CD8-positive, alpha-beta memory T cell (primary cell): ENCODE measurements at regions not wholly inside any gene's neighbourhood (a gene's known extent, or its start where the extent isn't known, plus 50 kb on each side); places are given as distances from the start of the nearest gene placed in this dataset.
"Not testable (repeated sequence)": the region's sequence is repeated elsewhere in the genome, so short reads cannot be mapped to it uniquely, and the experiment has no call there.

Experiments used
- CTCF ChIA-PET: fragments of 350-600 bp; sonication (Branson Sonifier 250); formaldehyde crosslinking; loops from one replicate; lab custom pipeline; 2021; ENCODE audit warnings: antibody characterized with exemption; lab: Charles Lee
- POLR2A ChIA-PET: fragments of 350-600 bp; sonication (Branson Sonifier 250); formaldehyde crosslinking; loops from one replicate; lab custom pipeline; 2021; ENCODE audit warnings: antibody characterized with exemption; lab: Charles Lee
- DNase-seq, 5 donors: peaks; one replicate each; pipeline versions ENCODE4 v3.0.0 to v3.0.0-alpha.2; 2020 to 2022; ENCODE audit warnings: mixed read lengths in 1 of 5
- H3K27ac ChIP-seq: one replicate; pipeline ENCODE4 v1.7.0; 2013; ENCODE audit warnings: low read depth, mild to moderate bottlenecking, low read length, moderate library complexity
- H3K27me3 ChIP-seq: 2 replicates; pipeline ENCODE4 v1.7.0; 2013; ENCODE audit warnings: low read length, mild to moderate bottlenecking; ENCODE audit not compliant: insufficient read depth, poor library complexity, severe bottlenecking
- H3K36me3 ChIP-seq: 2 replicates; pipeline ENCODE4 v1.7.0; 2013; ENCODE audit warnings: mild to moderate bottlenecking, low read length, moderate library complexity; ENCODE audit not compliant: insufficient read depth
- H3K4me1 ChIP-seq: 2 replicates; pipeline ENCODE4 v1.7.0; 2013; ENCODE audit warnings: mild to moderate bottlenecking, low read length, moderate library complexity; ENCODE audit not compliant: insufficient read depth
- H3K4me3 ChIP-seq: 2 replicates; pipeline ENCODE4 v1.7.0; 2013; ENCODE audit warnings: mild to moderate bottlenecking, low read length
- H3K9me3 ChIP-seq: 2 replicates; pipeline ENCODE4 v1.7.0; 2013; ENCODE audit warnings: mild to moderate bottlenecking, low read length
- H3K27ac Mint-ChIP-seq, 8 donors: one replicate each; pipeline ENCODE4 v1.8.0; 2020 to 2021; ENCODE audit warnings: mixed read lengths in 8 of 8, mild to moderate bottlenecking in 6 of 8, inconsistent platforms in 3 of 8, moderate library complexity in 3 of 8
- H3K27me3 Mint-ChIP-seq, 2 donors: one replicate each; pipeline ENCODE4 v1.8.0; 2020 to 2021; ENCODE audit warnings: mixed read lengths in 2 of 2, mild to moderate bottlenecking in 1 of 2, moderate library complexity in 1 of 2
- H3K36me3 Mint-ChIP-seq, 3 donors: one replicate each; pipeline ENCODE4 v1.8.0; 2020 to 2021; ENCODE audit warnings: mixed read lengths in 3 of 3, inconsistent platforms in 1 of 3, mild to moderate bottlenecking in 1 of 3
- H3K4me1 Mint-ChIP-seq, 3 donors: one replicate each; pipeline ENCODE4 v1.8.0; 2020 to 2021; ENCODE audit warnings: mixed read lengths in 3 of 3, inconsistent platforms in 1 of 3, mild to moderate bottlenecking in 1 of 3
- H3K4me3 Mint-ChIP-seq, 7 donors: one replicate each; pipeline ENCODE4 v1.8.0; 2020 to 2021; ENCODE audit warnings: mixed read lengths in 7 of 7, mild to moderate bottlenecking in 6 of 7, moderate library complexity in 4 of 7, inconsistent platforms in 2 of 7
- H3K9me3 Mint-ChIP-seq, 5 donors: one replicate each; pipeline ENCODE4 v1.8.0; 2020 to 2022; ENCODE audit warnings: mixed read lengths in 5 of 5, mild to moderate bottlenecking in 3 of 5, moderate library complexity in 2 of 5, inconsistent platforms in 1 of 5

- H3K4me1 Mint-ChIP-seq = no peaks in the 10 kb centered on the region
- H3K36me3 Mint-ChIP-seq = no peaks in the 10 kb centered on the region
- ChIA-PET CTCF (no interaction called here), POLR2A (no interaction called here)
- no peaks in the 10 kb centered on the region for H3K27me3 Mint-ChIP-seq
- H3K4me1 ChIP-seq = no peaks in the 10 kb centered on the region
- no peaks in the 10 kb centered on the region for H3K36me3 ChIP-seq
- no peak for DNase-seq
- H3K9me3 Mint-ChIP-seq = peaks cover 10 to 28% (median 10%) of the 10 kb centered on the region in 5 donors
- H3K27ac ChIP-seq = no peak overlapping the region
- H3K9me3 ChIP-seq = no peaks in the 10 kb centered on the region
- no peak overlapping the region for H3K4me3 ChIP-seq
- no peak overlapping the region for H3K4me3 Mint-ChIP-seq
- no peaks in the 10 kb centered on the region for H3K27me3 ChIP-seq
- no peak overlapping the region for H3K27ac Mint-ChIP-seq
These were observed 149.2 kb upstream of the TOX3 start for GRCh38 chr16:52696126-52696525.

- H3K27ac ChIP-seq = no peak overlapping the region
- H3K27me3 Mint-ChIP-seq = no peaks in the 10 kb centered on the region
- no peaks in the 10 kb centered on the region for H3K9me3 ChIP-seq
- H3K4me3 ChIP-seq = no peak overlapping the region
- ChIA-PET POLR2A (no interaction called here), CTCF (no interaction called here)
- no peak for DNase-seq
- no peak overlapping the region for H3K4me3 Mint-ChIP-seq
- no peaks in the 10 kb centered on the region for H3K27me3 ChIP-seq
- no peaks in the 10 kb centered on the region for H3K36me3 ChIP-seq
- peaks cover 10 to 36% (median 12%) of the 10 kb centered on the region in 5 donors for H3K9me3 Mint-ChIP-seq
- no peak overlapping the region for H3K27ac Mint-ChIP-seq
- no peaks in the 10 kb centered on the region for H3K4me1 Mint-ChIP-seq
- H3K36me3 Mint-ChIP-seq = no peaks in the 10 kb centered on the region
- H3K4me1 ChIP-seq = no peaks in the 10 kb centered on the region
These were observed 143.5 kb upstream of the TOX3 start for GRCh38 chr16:52690468-52690867.

GRCh38 chr16:52680993-52681392 is 134.1 kb upstream of the TOX3 start:
- no peaks in the 10 kb centered on the region for H3K27me3 Mint-ChIP-seq
- H3K36me3 Mint-ChIP-seq = no peaks in the 10 kb centered on the region
- DNase-seq = no peak
- H3K36me3 ChIP-seq = no peaks in the 10 kb centered on the region
- no peaks in the 10 kb centered on the region for H3K4me1 ChIP-seq
- POLR2A ChIA-PET = no interaction called here
- H3K9me3 Mint-ChIP-seq = peaks cover 2 to 8% (median 3%) of the 10 kb centered on the region in 5 donors
- no peaks in the 10 kb centered on the region for H3K27me3 ChIP-seq
- H3K9me3 ChIP-seq = no peaks in the 10 kb centered on the region
- no peak overlapping the region for H3K27ac Mint-ChIP-seq
- no peak overlapping the region for H3K4me3 ChIP-seq
- H3K4me3 Mint-ChIP-seq = no peak overlapping the region
- no peak overlapping the region for H3K27ac ChIP-seq
- CTCF ChIA-PET = no interaction called here
- no peaks in the 10 kb centered on the region for H3K4me1 Mint-ChIP-seq

- no peaks in the 10 kb centered on the region for H3K4me1 Mint-ChIP-seq
- CTCF ChIA-PET = no interaction called here
- no peak for DNase-seq
- H3K9me3 ChIP-seq = no peaks in the 10 kb centered on the region
- H3K27me3 Mint-ChIP-seq = no peaks in the 10 kb centered on the region
- peaks cover 0 to 4% (median 0%) of the 10 kb centered on the region in 5 donors for H3K9me3 Mint-ChIP-seq
- H3K4me3 ChIP-seq = no peak overlapping the region
- no peaks in the 10 kb centered on the region for H3K36me3 Mint-ChIP-seq
- POLR2A ChIA-PET = no interaction called here
- no peak overlapping the region for H3K27ac Mint-ChIP-seq
- no peaks in the 10 kb centered on the region for H3K36me3 ChIP-seq
- H3K4me3 Mint-ChIP-seq = no peak overlapping the region
- H3K27ac ChIP-seq = no peak overlapping the region
- no peaks in the 10 kb centered on the region for H3K4me1 ChIP-seq
- H3K27me3 ChIP-seq = no peaks in the 10 kb centered on the region
These were observed 130.6 kb upstream of the TOX3 start for GRCh38 chr16:52677501-52677900.

- no peaks in the 10 kb centered on the region for H3K9me3 ChIP-seq
- DNase-seq = no peak
- H3K9me3 Mint-ChIP-seq = peaks cover 0 to 4% (median 0%) of the 10 kb centered on the region in 5 donors
- H3K36me3 ChIP-seq = no peaks in the 10 kb centered on the region
- H3K27me3 ChIP-seq = no peaks in the 10 kb centered on the region
- H3K4me1 Mint-ChIP-seq = no peaks in the 10 kb centered on the region
- ChIA-PET POLR2A (no interaction called here), CTCF (no interaction called here)
- H3K27ac ChIP-seq = no peak overlapping the region
- no peaks in the 10 kb centered on the region for H3K27me3 Mint-ChIP-seq
- H3K4me3 Mint-ChIP-seq = no peak overlapping the region
- no peaks in the 10 kb centered on the region for H3K4me1 ChIP-seq
- no peak overlapping the region for H3K4me3 ChIP-seq
- H3K27ac Mint-ChIP-seq = no peak overlapping the region
- H3K36me3 Mint-ChIP-seq = no peaks in the 10 kb centered on the region
These were observed 130.0 kb upstream of the TOX3 start for GRCh38 chr16:52676959-52677358.

- CTCF ChIA-PET = no interaction called here
- no peaks in the 10 kb centered on the region for H3K4me1 Mint-ChIP-seq
- no peak for DNase-seq
- Histone ChIP-seq H3K27me3 (no peaks in the 10 kb centered on the region), H3K9me3 (no peaks in the 10 kb centered on the region), H3K4me3 (no peak overlapping the region), H3K4me1 (no peaks in the 10 kb centered on the region), H3K27ac (no peak overlapping the region), H3K36me3 (no peaks in the 10 kb centered on the region)
- H3K27ac Mint-ChIP-seq = no peak overlapping the region
- H3K27me3 Mint-ChIP-seq = no peaks in the 10 kb centered on the region
- H3K9me3 Mint-ChIP-seq = peaks cover 0 to 3% (median 2%) of the 10 kb centered on the region in 5 donors
- POLR2A ChIA-PET = no interaction called here
- no peak overlapping the region for H3K4me3 Mint-ChIP-seq
- H3K36me3 Mint-ChIP-seq = no peaks in the 10 kb centered on the region
These were observed 124.6 kb upstream of the TOX3 start for GRCh38 chr16:52671590-52671989.

DNA sequence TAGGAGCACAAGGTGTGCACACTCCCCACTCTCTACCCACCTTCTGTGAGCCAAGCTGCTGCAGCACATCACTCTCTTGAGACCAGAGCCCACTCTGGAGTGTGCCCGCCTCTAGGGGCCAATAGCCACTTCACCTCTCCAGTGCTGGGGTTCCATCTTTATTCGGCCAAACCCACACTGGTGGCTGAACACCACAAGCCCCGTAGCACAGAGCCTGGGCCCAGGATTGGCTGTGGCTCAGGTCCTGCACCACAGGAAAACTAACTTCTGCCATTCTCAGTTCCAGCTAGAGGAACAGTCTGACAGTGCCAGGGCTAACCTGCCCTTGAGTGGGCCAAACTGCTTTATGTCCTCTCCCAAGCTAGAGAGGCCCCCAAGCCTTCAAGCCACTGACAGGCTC is 111.0 kb upstream of the TOX3 start:
- no peaks in the 10 kb centered on the region for H3K4me1 Mint-ChIP-seq
- POLR2A ChIA-PET = no interaction called here
- Histone ChIP-seq H3K27me3 (no peaks in the 10 kb centered on the region), H3K36me3 (no peaks in the 10 kb centered on the region), H3K4me1 (no peaks in the 10 kb centered on the region), H3K27ac (no peak overlapping the region), H3K4me3 (no peak overlapping the region), H3K9me3 (no peaks in the 10 kb centered on the region)
- DNase-seq = no peak
- CTCF ChIA-PET = no interaction called here
- H3K36me3 Mint-ChIP-seq = peaks cover 0 to 3% (median 0%) of the 10 kb centered on the region in 3 donors
- peaks cover 0 to 3% of the 10 kb centered on the region in 2 donors for H3K27me3 Mint-ChIP-seq
- H3K27ac Mint-ChIP-seq = no peak overlapping the region
- no peak overlapping the region for H3K4me3 Mint-ChIP-seq
- H3K9me3 Mint-ChIP-seq = peaks cover 13 to 32% (median 22%) of the 10 kb centered on the region in 5 donors

GRCh38 chr16:52655916-52656315 is 109.0 kb upstream of the TOX3 start:
- POLR2A ChIA-PET, H3K36me3 ChIP-seq, H3K27me3 ChIP-seq, H3K27ac Mint-ChIP-seq, H3K4me1 ChIP-seq, H3K4me1 Mint-ChIP-seq, CTCF ChIA-PET, DNase-seq, H3K4me3 Mint-ChIP-seq, H3K36me3 Mint-ChIP-seq, H3K27me3 Mint-ChIP-seq, H3K27ac ChIP-seq, H3K9me3 ChIP-seq, H3K4me3 ChIP-seq: not testable (repeated sequence)
- H3K9me3 Mint-ChIP-seq = peaks cover 13 to 30% (median 18%) of the 10 kb centered on the region in 5 donors

DNA sequence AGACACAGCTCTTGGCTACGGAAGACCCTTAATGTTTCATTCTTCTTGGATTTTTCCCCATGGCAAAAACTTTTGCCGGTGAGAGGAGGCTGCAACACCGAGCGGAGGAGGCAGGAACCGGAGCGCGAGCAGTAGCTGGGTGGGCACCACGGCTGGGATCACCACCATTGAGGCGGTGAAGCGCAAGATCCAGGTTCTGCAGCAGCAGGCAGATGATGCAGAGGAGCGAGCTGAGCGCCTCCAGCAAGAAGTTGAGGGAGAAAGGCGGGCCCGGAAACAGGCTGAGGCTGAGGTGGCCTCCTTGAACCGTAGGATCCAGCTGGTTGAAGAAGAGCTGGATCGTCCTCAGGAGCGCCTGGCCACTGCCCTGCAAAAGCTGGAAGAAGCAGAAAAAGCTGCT is 108.2 kb upstream of the TOX3 start:
- H3K27ac Mint-ChIP-seq, H3K9me3 ChIP-seq, H3K36me3 ChIP-seq, H3K4me1 ChIP-seq, POLR2A ChIA-PET, H3K4me1 Mint-ChIP-seq, H3K4me3 ChIP-seq, H3K4me3 Mint-ChIP-seq, CTCF ChIA-PET, DNase-seq, H3K36me3 Mint-ChIP-seq, H3K27me3 Mint-ChIP-seq, H3K27me3 ChIP-seq, H3K27ac ChIP-seq: not testable (repeated sequence)
- H3K9me3 Mint-ChIP-seq = peaks cover 11 to 25% (median 14%) of the 10 kb centered on the region in 5 donors
